ENCODE measurements at regions not wholly inside any gene's neighbourhood (a gene's known extent, or its start where the extent isn't known, plus 50 kb on each side); places are given as distances from the start of the nearest gene placed in this dataset.

GRCh38 chr20:41989935-41990635 lies 371.9 kb upstream of the CHD6 start:
- H3K9me3 ChIP-seq (ENCODE audit: control insufficient read depth in 5 of 5, low read length in 5 of 5) = peaks cover 0 to 6% (median 5%) of the 10 kb centered on the region in 5 donors
- no peak overlapping the region for H3K4me3 ChIP-seq (ENCODE audit: low read depth in 1 of 5, low read length in 5 of 5)
- no peaks in the 10 kb centered on the region for H3K4me1 ChIP-seq (ENCODE audit: control insufficient read depth in 5 of 5, insufficient read depth in 5 of 5, low read length in 5 of 5)
- no peaks in the 10 kb centered on the region for H3K36me3 ChIP-seq (ENCODE audit: control insufficient read depth in 5 of 5, insufficient read depth in 5 of 5, low read length in 5 of 5)
- H3K27me3 ChIP-seq (ENCODE audit: control insufficient read depth in 5 of 5, insufficient read depth in 4 of 5, low read length in 5 of 5) = peaks cover 0 to 6% (median 0%) of the 10 kb centered on the region in 5 donors
- no peak overlapping the region for H3K27ac ChIP-seq (ENCODE audit: low read depth, low read length)
- no peak overlapping the region for H3K9ac ChIP-seq (ENCODE audit: low read length in 5 of 5)

- no peaks in the 10 kb centered on the region for H3K36me3 ChIP-seq (ENCODE audit: control insufficient read depth in 5 of 5, insufficient read depth in 5 of 5, low read length in 5 of 5)
- H3K9ac ChIP-seq (ENCODE audit: low read length in 5 of 5) = no peak overlapping the region
- H3K27ac ChIP-seq (ENCODE audit: low read depth, low read length) = no peak overlapping the region
- H3K4me1 ChIP-seq (ENCODE audit: control insufficient read depth in 5 of 5, insufficient read depth in 5 of 5, low read length in 5 of 5) = no peaks in the 10 kb centered on the region
- H3K27me3 ChIP-seq (ENCODE audit: control insufficient read depth in 5 of 5, insufficient read depth in 4 of 5, low read length in 5 of 5) = peaks cover 0 to 6% (median 0%) of the 10 kb centered on the region in 5 donors
- peaks cover 0 to 11% (median 6%) of the 10 kb centered on the region in 5 donors for H3K9me3 ChIP-seq (ENCODE audit: control insufficient read depth in 5 of 5, low read length in 5 of 5)
- H3K4me3 ChIP-seq (ENCODE audit: low read depth in 1 of 5, low read length in 5 of 5) = no peak overlapping the region
Observed at GRCh38 chr20:41989039-41989679, 371.0 kb upstream of the CHD6 start.

GRCh38 chr20:41984031-41984430 lies 365.9 kb upstream of the CHD6 start:
- no peak overlapping the region for H3K9ac ChIP-seq (ENCODE audit: low read length in 5 of 5)
- no peak overlapping the region for H3K4me3 ChIP-seq (ENCODE audit: low read depth in 1 of 5, low read length in 5 of 5)
- no peaks in the 10 kb centered on the region for H3K27me3 ChIP-seq (ENCODE audit: control insufficient read depth in 5 of 5, insufficient read depth in 4 of 5, low read length in 5 of 5)
- peaks cover 0 to 11% (median 6%) of the 10 kb centered on the region in 5 donors for H3K9me3 ChIP-seq (ENCODE audit: control insufficient read depth in 5 of 5, low read length in 5 of 5)
- no peaks in the 10 kb centered on the region for H3K4me1 ChIP-seq (ENCODE audit: control insufficient read depth in 5 of 5, insufficient read depth in 5 of 5, low read length in 5 of 5)
- no peak overlapping the region for H3K27ac ChIP-seq (ENCODE audit: low read depth, low read length)
- no peaks in the 10 kb centered on the region for H3K36me3 ChIP-seq (ENCODE audit: control insufficient read depth in 5 of 5, insufficient read depth in 5 of 5, low read length in 5 of 5)

- H3K27me3 ChIP-seq (ENCODE audit: control insufficient read depth in 5 of 5, insufficient read depth in 4 of 5, low read length in 5 of 5) = no peaks in the 10 kb centered on the region
- no peaks in the 10 kb centered on the region for H3K36me3 ChIP-seq (ENCODE audit: control insufficient read depth in 5 of 5, insufficient read depth in 5 of 5, low read length in 5 of 5)
- no peaks in the 10 kb centered on the region for H3K4me1 ChIP-seq (ENCODE audit: control insufficient read depth in 5 of 5, insufficient read depth in 5 of 5, low read length in 5 of 5)
- no peak overlapping the region for H3K9ac ChIP-seq (ENCODE audit: low read length in 5 of 5)
- no peak overlapping the region for H3K27ac ChIP-seq (ENCODE audit: low read depth, low read length)
- peaks cover 0 to 11% (median 6%) of the 10 kb centered on the region in 5 donors for H3K9me3 ChIP-seq (ENCODE audit: control insufficient read depth in 5 of 5, low read length in 5 of 5)
- H3K4me3 ChIP-seq (ENCODE audit: low read depth in 1 of 5, low read length in 5 of 5) = no peak overlapping the region
Observed at GRCh38 chr20:41983159-41983558, 365.0 kb upstream of the CHD6 start.

GRCh38 chr20:41981746-41982145 lies 363.6 kb upstream of the CHD6 start:
- Histone ChIP-seq H3K4me1 (ENCODE audit: control insufficient read depth in 5 of 5, insufficient read depth in 5 of 5, low read length in 5 of 5) (no peaks in the 10 kb centered on the region), H3K27me3 (ENCODE audit: control insufficient read depth in 5 of 5, insufficient read depth in 4 of 5, low read length in 5 of 5) (no peaks in the 10 kb centered on the region), H3K4me3 (ENCODE audit: low read depth in 1 of 5, low read length in 5 of 5) (no peak overlapping the region), H3K9ac (ENCODE audit: low read length in 5 of 5) (no peak overlapping the region), H3K27ac (ENCODE audit: low read depth, low read length) (no peak overlapping the region), H3K36me3 (ENCODE audit: control insufficient read depth in 5 of 5, insufficient read depth in 5 of 5, low read length in 5 of 5) (no peaks in the 10 kb centered on the region), H3K9me3 (ENCODE audit: control insufficient read depth in 5 of 5, low read length in 5 of 5) (peaks cover 0 to 7% (median 0%) of the 10 kb centered on the region in 5 donors)

DNA sequence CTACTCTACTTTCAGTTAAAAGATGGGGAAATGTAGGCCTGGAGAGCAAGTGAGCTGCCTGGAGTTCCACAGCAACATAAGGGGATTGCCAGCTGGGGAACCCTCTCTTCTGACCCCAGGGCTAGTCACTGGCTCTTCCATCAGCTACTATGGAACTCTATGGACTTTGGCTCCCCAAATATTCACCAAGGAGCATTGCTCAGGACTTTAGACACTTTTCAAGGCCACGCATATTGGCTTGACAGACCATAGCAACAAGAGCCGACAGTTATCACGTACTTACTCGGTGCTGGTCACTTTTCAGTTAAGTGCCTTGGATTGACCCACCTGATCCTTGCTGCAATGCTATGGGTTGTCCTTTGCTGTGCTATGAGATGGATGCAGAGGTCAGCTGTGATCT lies 360.7 kb upstream of the CHD6 start:
- Histone ChIP-seq H3K36me3 (ENCODE audit: control insufficient read depth in 5 of 5, insufficient read depth in 5 of 5, low read length in 5 of 5) (no peaks in the 10 kb centered on the region), H3K27ac (ENCODE audit: low read depth, low read length) (no peak overlapping the region), H3K9me3 (ENCODE audit: control insufficient read depth in 5 of 5, low read length in 5 of 5) (no peaks in the 10 kb centered on the region), H3K4me3 (ENCODE audit: low read depth in 1 of 5, low read length in 5 of 5) (no peak overlapping the region), H3K27me3 (ENCODE audit: control insufficient read depth in 5 of 5, insufficient read depth in 4 of 5, low read length in 5 of 5) (no peaks in the 10 kb centered on the region), H3K9ac (ENCODE audit: low read length in 5 of 5) (no peak overlapping the region), H3K4me1 (ENCODE audit: control insufficient read depth in 5 of 5, insufficient read depth in 5 of 5, low read length in 5 of 5) (no peaks in the 10 kb centered on the region)

GRCh38 chr20:41978246-41978790 lies 360.1 kb upstream of the CHD6 start:
- Histone ChIP-seq H3K4me1 (ENCODE audit: control insufficient read depth in 5 of 5, insufficient read depth in 5 of 5, low read length in 5 of 5) (no peaks in the 10 kb centered on the region), H3K9ac (ENCODE audit: low read length in 5 of 5) (no peak overlapping the region), H3K27ac (ENCODE audit: low read depth, low read length) (no peak overlapping the region), H3K36me3 (ENCODE audit: control insufficient read depth in 5 of 5, insufficient read depth in 5 of 5, low read length in 5 of 5) (no peaks in the 10 kb centered on the region), H3K4me3 (ENCODE audit: low read depth in 1 of 5, low read length in 5 of 5) (no peak overlapping the region), H3K27me3 (ENCODE audit: control insufficient read depth in 5 of 5, insufficient read depth in 4 of 5, low read length in 5 of 5) (no peaks in the 10 kb centered on the region), H3K9me3 (ENCODE audit: control insufficient read depth in 5 of 5, low read length in 5 of 5) (no peaks in the 10 kb centered on the region)

- H3K27ac ChIP-seq (ENCODE audit: low read depth, low read length) = no peak overlapping the region
- H3K4me3 ChIP-seq (ENCODE audit: low read depth in 1 of 5, low read length in 5 of 5) = no peak overlapping the region
- H3K9me3 ChIP-seq (ENCODE audit: control insufficient read depth in 5 of 5, low read length in 5 of 5) = no peaks in the 10 kb centered on the region
- H3K27me3 ChIP-seq (ENCODE audit: control insufficient read depth in 5 of 5, insufficient read depth in 4 of 5, low read length in 5 of 5) = peaks cover 0 to 19% (median 5%) of the 10 kb centered on the region in 5 donors
- no peak overlapping the region for H3K9ac ChIP-seq (ENCODE audit: low read length in 5 of 5)
- H3K36me3 ChIP-seq (ENCODE audit: control insufficient read depth in 5 of 5, insufficient read depth in 5 of 5, low read length in 5 of 5) = no peaks in the 10 kb centered on the region
- no peaks in the 10 kb centered on the region for H3K4me1 ChIP-seq (ENCODE audit: control insufficient read depth in 5 of 5, insufficient read depth in 5 of 5, low read length in 5 of 5)
Observed at GRCh38 chr20:41969656-41970055, 351.5 kb upstream of the CHD6 start.

- Histone ChIP-seq H3K4me1 (ENCODE audit: control insufficient read depth in 5 of 5, insufficient read depth in 5 of 5, low read length in 5 of 5) (no peaks in the 10 kb centered on the region), H3K4me3 (ENCODE audit: low read depth in 1 of 5, low read length in 5 of 5) (no peak overlapping the region), H3K27me3 (ENCODE audit: control insufficient read depth in 5 of 5, insufficient read depth in 4 of 5, low read length in 5 of 5) (peaks cover 0 to 6% (median 2%) of the 10 kb centered on the region in 5 donors), H3K9ac (ENCODE audit: low read length in 5 of 5) (no peak overlapping the region), H3K36me3 (ENCODE audit: control insufficient read depth in 5 of 5, insufficient read depth in 5 of 5, low read length in 5 of 5) (no peaks in the 10 kb centered on the region), H3K9me3 (ENCODE audit: control insufficient read depth in 5 of 5, low read length in 5 of 5) (no peaks in the 10 kb centered on the region), H3K27ac (ENCODE audit: low read depth, low read length) (no peak overlapping the region)
Observed at GRCh38 chr20:41960166-41960565, 342.0 kb upstream of the CHD6 start.

DNA sequence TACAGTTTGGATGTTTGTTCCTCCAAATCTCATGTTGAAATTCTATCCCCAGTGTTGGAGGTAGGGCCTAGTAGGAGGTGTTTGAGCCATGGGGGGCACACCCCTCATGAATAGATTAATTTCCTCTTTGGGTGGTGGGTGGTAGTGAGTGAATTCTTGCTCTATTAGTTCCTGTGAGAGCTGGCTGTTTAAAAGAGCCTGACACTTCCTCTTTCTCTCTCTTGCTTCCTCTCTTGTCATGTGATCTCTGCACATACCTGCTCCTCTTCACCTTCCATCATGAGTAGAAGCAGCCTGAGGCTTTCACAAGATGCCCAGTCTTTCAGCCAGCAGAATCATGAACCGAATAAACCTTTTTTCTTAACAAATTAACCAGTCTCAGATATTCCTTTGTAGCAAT lies 340.2 kb upstream of the CHD6 start:
- H3K4me3 ChIP-seq (ENCODE audit: low read depth in 1 of 5, low read length in 5 of 5) = no peak overlapping the region
- H3K27ac ChIP-seq (ENCODE audit: low read depth, low read length) = no peak overlapping the region
- no peaks in the 10 kb centered on the region for H3K4me1 ChIP-seq (ENCODE audit: control insufficient read depth in 5 of 5, insufficient read depth in 5 of 5, low read length in 5 of 5)
- H3K36me3 ChIP-seq (ENCODE audit: control insufficient read depth in 5 of 5, insufficient read depth in 5 of 5, low read length in 5 of 5) = no peaks in the 10 kb centered on the region
- H3K27me3 ChIP-seq (ENCODE audit: control insufficient read depth in 5 of 5, insufficient read depth in 4 of 5, low read length in 5 of 5) = peaks cover 0 to 6% (median 2%) of the 10 kb centered on the region in 5 donors
- no peaks in the 10 kb centered on the region for H3K9me3 ChIP-seq (ENCODE audit: control insufficient read depth in 5 of 5, low read length in 5 of 5)
- no peak overlapping the region for H3K9ac ChIP-seq (ENCODE audit: low read length in 5 of 5)
